ENCODE measurements at regions not wholly inside any gene's neighbourhood (a gene's known extent, or its start where the extent isn't known, plus 50 kb on each side); places are given as distances from the start of the nearest gene placed in this dataset.
A peak's percentile ranks its signal among the peaks of the same experiment; 100 is the strongest.

GRCh38 chr1:4603295-4604110 is 50.9 kb upstream of the AJAP1 start:
- Histone ChIP-seq H3K4me3 (no peak overlapping the region), H3K27me3 (no peaks in the 10 kb centered on the region), H3K27ac (peak overlapping the region in 1 of 4 donors; percentile 7), H3K4me1 (no peaks in the 10 kb centered on the region), H3K9me3 (peaks cover 0 to 5% (median 0%) of the 10 kb centered on the region in 4 donors), H3K36me3 (no peaks in the 10 kb centered on the region)
- TF ChIP-seq EP300 (IDR thresholded peaks at IDR 0.05) (peak in 1 of 2 donors; percentile 24), CTCF (IDR thresholded peaks at IDR 0.05) (no peak)
- DNase-seq (ENCODE audit: low spot score in 2 of 2): no peak
- 65 to 74% methylated on average over 16 of the region's 16 CpGs for WGBS, 2 donors

Data from tibial nerve (tissue), 4 donors.